IMR-90 (cell line): ENCODE measurements at regions not wholly inside any gene's neighbourhood (a gene's known extent, or its start where the extent isn't known, plus 50 kb on each side); places are given as distances from the start of the nearest gene placed in this dataset.

Experiments used
- ATAC-seq: fragments of 200-7000 bp; cut with Tn5 transposase; 2 replicates; pipeline ENCODE4 v1.9.1; 2020; ENCODE audit warnings: low read depth, mild to moderate bottlenecking, moderate library complexity
- BruUV-seq: library from RNA; stranded (reverse); fragments of 400-500 nt; replicated peaks from 2 replicates; lab custom pipeline; 2021; lab: Mats Ljungman, UMichigan
- CTCF ChIA-PET: fragments of 300-600 bp; formaldehyde crosslinking; extraction: SDS; loops from one replicate; lab custom pipeline; 2021; ENCODE audit warnings: antibody characterized with exemption; lab: Yijun Ruan, JAX
- POLR2A ChIA-PET: fragments of 300-600 bp; sonication (Branson Sonifier 250); formaldehyde crosslinking; loops from one replicate; lab custom pipeline; 2022; ENCODE audit warnings: antibody characterized with exemption; ENCODE audit not compliant: unreplicated experiment; lab: Charles Lee
- DNase-seq: peaks from one replicate; pipeline ENCODE4 v3.0.0; 2013
- H2AFZ ChIP-seq: replicated peaks from 2 replicates; pipeline ENCODE3; 2013; ENCODE audit warnings: low read length, mild to moderate bottlenecking; ENCODE audit not compliant: poor library complexity
- H2AK5ac ChIP-seq: 2 replicates; pipeline ENCODE4 v1.6.1; 2013; ENCODE audit warnings: low read depth, low read length, inconsistent platforms
- H2AK9ac ChIP-seq: replicated peaks from 2 replicates; pipeline ENCODE3; 2013; ENCODE audit warnings: mild to moderate bottlenecking, low read depth, low read length, moderate library complexity; ENCODE audit not compliant: poor library complexity
- H2BK120ac ChIP-seq: 2 replicates; pipeline ENCODE4 v1.6.1; 2013; ENCODE audit warnings: low read depth, low read length, inconsistent platforms
- H2BK15ac ChIP-seq: 3 replicates; pipeline ENCODE4 v1.6.1; 2013; ENCODE audit warnings: low read depth, low read length, inconsistent platforms
- H2BK20ac ChIP-seq: 2 replicates; pipeline ENCODE4 v1.6.1; 2013; ENCODE audit warnings: low read depth, mild to moderate bottlenecking, inconsistent platforms, low read length, moderate library complexity
- H2BK5ac ChIP-seq: 2 replicates; pipeline ENCODE4 v1.6.1; 2013; ENCODE audit warnings: mild to moderate bottlenecking, low read depth, low read length, inconsistent platforms; ENCODE audit not compliant: poor library complexity, severe bottlenecking
- H3K14ac ChIP-seq: replicated peaks from 2 replicates; pipeline ENCODE4 v1.6.1; 2013; ENCODE audit warnings: low read depth, low read length, inconsistent platforms
- H3K18ac ChIP-seq: 2 replicates; pipeline ENCODE4 v1.6.1; 2013; ENCODE audit warnings: low read depth, low read length, control low read depth
- H3K23ac ChIP-seq: 2 replicates; pipeline ENCODE4 v1.6.1; 2013; ENCODE audit warnings: low read depth, low read length, inconsistent platforms
- H3K27ac ChIP-seq: 2 replicates; pipeline ENCODE4 v1.5.1; 2013; ENCODE audit warnings: mild to moderate bottlenecking, control low read depth, low read length; ENCODE audit not compliant: insufficient read depth
- H3K27me3 ChIP-seq: 2 replicates; pipeline ENCODE4 v1.6.1; 2013; ENCODE audit warnings: low read length; ENCODE audit not compliant: control insufficient read depth, insufficient read depth
- H3K36me3 ChIP-seq: 2 replicates; pipeline ENCODE4 v1.6.1; 2013; ENCODE audit warnings: low read length, mixed read lengths; ENCODE audit not compliant: control insufficient read depth, insufficient read depth
- H3K4ac ChIP-seq: 2 replicates; pipeline ENCODE4 v1.6.1; 2013; ENCODE audit warnings: low read depth, low read length, inconsistent platforms
- H3K4me1 ChIP-seq: 2 replicates; pipeline ENCODE4 v1.6.1; 2013; ENCODE audit warnings: low read length, mixed read lengths; ENCODE audit not compliant: control insufficient read depth, insufficient read depth
- H3K4me2 ChIP-seq: 2 replicates; pipeline ENCODE4 v1.6.1; 2013; ENCODE audit warnings: low read depth, mild to moderate bottlenecking, control low read depth, low read length, moderate library complexity
- H3K4me3 ChIP-seq: 2 replicates; pipeline ENCODE4 v1.5.1; 2013; ENCODE audit warnings: low read depth, mild to moderate bottlenecking, control low read depth, low read length, moderate library complexity; ENCODE audit not compliant: insufficient read depth
- H3K56ac ChIP-seq: 2 replicates; pipeline ENCODE4 v1.6.1; 2013; ENCODE audit warnings: low read length, inconsistent platforms; ENCODE audit not compliant: insufficient read depth; ENCODE audit errors: extremely low read depth
- H3K79me1 ChIP-seq, 2 experiments: 2 replicates each; pipeline ENCODE4 v1.6.1; 2013; ENCODE audit warnings: low read length in 2 of 2, inconsistent platforms in 1 of 2, low read depth in 1 of 2
- H3K9ac ChIP-seq: 2 replicates; pipeline ENCODE4 v1.6.1; 2013; ENCODE audit warnings: low read depth, low read length, control low read depth
- H3K9me1 ChIP-seq: 2 replicates; pipeline ENCODE4 v1.6.1; 2013; ENCODE audit warnings: low read length, inconsistent platforms; ENCODE audit not compliant: insufficient read depth
- H3K9me3 ChIP-seq: 2 replicates; pipeline ENCODE4 v1.6.1; 2013; ENCODE audit warnings: low read length; ENCODE audit not compliant: control insufficient read depth, insufficient read depth
- H4K20me1 ChIP-seq: 2 replicates; pipeline ENCODE4 v1.6.1; 2013; ENCODE audit warnings: low read length, inconsistent platforms; ENCODE audit not compliant: insufficient read depth
- H4K5ac ChIP-seq: 2 replicates; pipeline ENCODE4 v1.6.1; 2013; ENCODE audit warnings: mild to moderate bottlenecking, low read depth, low read length, control low read depth
- H4K8ac ChIP-seq, 2 experiments: 2 replicates each; pipeline ENCODE4 v1.6.1; 2013; ENCODE audit warnings: low read depth in 2 of 2, low read length in 2 of 2, control low read depth in 1 of 2, inconsistent platforms in 1 of 2
- H4K91ac ChIP-seq: 2 replicates; pipeline ENCODE4 v1.6.1; 2013; ENCODE audit warnings: low read depth, low read length, inconsistent platforms; ENCODE audit not compliant: insufficient read depth
- BHLHE40 ChIP-seq: fragments of 150-350 bp; IDR thresholded peaks from 2 replicates; pipeline ENCODE4 v1.6.1; 2016; ENCODE audit warnings: mild to moderate bottlenecking, low read depth, low read length
- CEBPB ChIP-seq: IDR thresholded peaks from 2 replicates; pipeline ENCODE4 v1.6.1; 2012; ENCODE audit warnings: low read depth, low read length, improper control_type of control experiment
- CHD1 ChIP-seq: IDR thresholded peaks from 2 replicates; pipeline ENCODE4 v1.6.1; 2012; ENCODE audit warnings: low read depth, low read length, improper control_type of control experiment
- FOS ChIP-seq: fragments of 150-350 bp; IDR thresholded peaks from 2 replicates; pipeline ENCODE4 v1.6.1; 2016; ENCODE audit warnings: low read depth, low read length
- MAFK ChIP-seq: IDR thresholded peaks from 2 replicates; pipeline ENCODE4 v1.6.1; 2012; ENCODE audit warnings: low read depth, low read length, improper control_type of control experiment
- MAZ ChIP-seq: IDR thresholded peaks from 2 replicates; pipeline ENCODE4 v1.6.1; 2012; ENCODE audit warnings: low read depth, mild to moderate bottlenecking, low read length, improper control_type of control experiment, moderate library complexity, borderline replicate concordance
- MXI1 ChIP-seq: IDR thresholded peaks from 2 replicates; pipeline ENCODE4 v1.6.1; 2012; ENCODE audit warnings: low read depth, mild to moderate bottlenecking, low read length, moderate library complexity, borderline replicate concordance
- NFE2L2 ChIP-seq: fragments of 150-350 bp; IDR thresholded peaks from 2 replicates; pipeline ENCODE4 v1.6.1; 2016; ENCODE audit warnings: low read depth, mild to moderate bottlenecking, low read length
- POLR2A ChIP-seq: IDR thresholded peaks from 2 replicates; pipeline ENCODE4 v1.6.1; 2012; ENCODE audit warnings: mild to moderate bottlenecking, low read depth, low read length
- RAD21 ChIP-seq: IDR thresholded peaks from 2 replicates; pipeline ENCODE4 v1.6.1; 2012; ENCODE audit warnings: low read length, improper control_type of control experiment
- RCOR1 ChIP-seq: IDR thresholded peaks from 2 replicates; pipeline ENCODE4 v1.6.1; 2012; ENCODE audit warnings: mild to moderate bottlenecking, low read length, improper control_type of control experiment; ENCODE audit not compliant: insufficient replicate concordance
- RFX5 ChIP-seq: IDR thresholded peaks from 2 replicates; pipeline ENCODE4 v1.8.0; 2012; ENCODE audit warnings: low read depth, mild to moderate bottlenecking, low read length, moderate library complexity
- SMC3 ChIP-seq: fragments of 150-350 bp; IDR thresholded peaks from 2 replicates; pipeline ENCODE4 v1.6.1; 2016; ENCODE audit warnings: low read depth, mild to moderate bottlenecking, antibody characterized with exemption, low read length, moderate library complexity
- USF2 ChIP-seq: fragments of 150-350 bp; IDR thresholded peaks from 2 replicates; pipeline ENCODE4 v1.6.1; 2017; ENCODE audit warnings: mild to moderate bottlenecking, antibody characterized with exemption, low read length, low read depth
- WGBS, 2 experiments: methylation state at CpG; one replicate each; pipeline versions ENCODE4 v1.1.5 to v1.1.7; 2013; ENCODE audit warnings: missing lambda C conversion rate in 2 of 2; ENCODE audit not compliant: insufficient read length in 1 of 2; ENCODE audit errors: extremely low coverage in 2 of 2; 5-methylcytosine and 5-hydroxymethylcytosine counted together
- dilution Hi-C: fragments of 300-500 bp; cut with HindIII; formaldehyde crosslinking; loops from one replicate; pipeline ENCODE4 v1.14.3; 2018; ENCODE audit warnings: low sequenced_read_pairs; ENCODE audit not compliant: unreplicated experiment
- in situ Hi-C: fragments of 300-500 bp; cut with MboI; formaldehyde crosslinking; loops from 3 replicates; pipeline ENCODE4 v1.14.3; 2019; ENCODE audit warnings: low sequenced_read_pairs, inconsistent platforms, mixed read lengths
- intact Hi-C: fragments of 100-400 bp; cut with micrococcal nuclease; formaldehyde crosslinking; loops from 2 replicates; pipeline ENCODE4 v1.10.0; 2022
- TF ChIP-seq, protein P1 (sequence below): fragments of 150-350 bp; IDR thresholded peaks from 2 replicates; pipeline ENCODE4 v1.6.1; 2016; ENCODE audit warnings: low read depth, mild to moderate bottlenecking, low read length, moderate library complexity, borderline replicate concordance
- TF ChIP-seq, protein P2 (sequence below): conservative IDR thresholded peaks from 2 replicates; pipeline ENCODE4 v1.5.1; 2012; ENCODE audit warnings: mild to moderate bottlenecking, low read depth, low read length, improper control_type of control experiment

- no peak overlapping the region for H2BK5ac ChIP-seq
- H4K5ac ChIP-seq = no peak overlapping the region
- BruUV-seq = no TSS peak
- H3K14ac ChIP-seq = no peak overlapping the region
- no peaks in the 10 kb centered on the region for H4K20me1 ChIP-seq
- no peak overlapping the region for H3K4me2 ChIP-seq
- no peak overlapping the region for H3K23ac ChIP-seq
- H3K18ac ChIP-seq = no peak overlapping the region
- no peak overlapping the region for H3K9ac ChIP-seq
- H2AK5ac ChIP-seq = no peak overlapping the region
- ATAC-seq (no peak), DNase-seq (no peak)
- no peak overlapping the region for H2BK15ac ChIP-seq
- TF ChIP-seq RCOR1 (no peak), RAD21 (no peak), MXI1 (no peak), POLR2A (no peak), MAZ (no peak), BHLHE40 (no peak), USF2 (no peak), CEBPB (no peak), MAFK (no peak), SMC3 (no peak), NFE2L2 (no peak), FOS (no peak), RFX5 (no peak), CHD1 (no peak)
- TF ChIP-seq, protein P1, sequence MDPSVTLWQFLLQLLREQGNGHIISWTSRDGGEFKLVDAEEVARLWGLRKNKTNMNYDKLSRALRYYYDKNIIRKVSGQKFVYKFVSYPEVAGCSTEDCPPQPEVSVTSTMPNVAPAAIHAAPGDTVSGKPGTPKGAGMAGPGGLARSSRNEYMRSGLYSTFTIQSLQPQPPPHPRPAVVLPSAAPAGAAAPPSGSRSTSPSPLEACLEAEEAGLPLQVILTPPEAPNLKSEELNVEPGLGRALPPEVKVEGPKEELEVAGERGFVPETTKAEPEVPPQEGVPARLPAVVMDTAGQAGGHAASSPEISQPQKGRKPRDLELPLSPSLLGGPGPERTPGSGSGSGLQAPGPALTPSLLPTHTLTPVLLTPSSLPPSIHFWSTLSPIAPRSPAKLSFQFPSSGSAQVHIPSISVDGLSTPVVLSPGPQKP = no peak
- TF ChIP-seq, protein P2, sequence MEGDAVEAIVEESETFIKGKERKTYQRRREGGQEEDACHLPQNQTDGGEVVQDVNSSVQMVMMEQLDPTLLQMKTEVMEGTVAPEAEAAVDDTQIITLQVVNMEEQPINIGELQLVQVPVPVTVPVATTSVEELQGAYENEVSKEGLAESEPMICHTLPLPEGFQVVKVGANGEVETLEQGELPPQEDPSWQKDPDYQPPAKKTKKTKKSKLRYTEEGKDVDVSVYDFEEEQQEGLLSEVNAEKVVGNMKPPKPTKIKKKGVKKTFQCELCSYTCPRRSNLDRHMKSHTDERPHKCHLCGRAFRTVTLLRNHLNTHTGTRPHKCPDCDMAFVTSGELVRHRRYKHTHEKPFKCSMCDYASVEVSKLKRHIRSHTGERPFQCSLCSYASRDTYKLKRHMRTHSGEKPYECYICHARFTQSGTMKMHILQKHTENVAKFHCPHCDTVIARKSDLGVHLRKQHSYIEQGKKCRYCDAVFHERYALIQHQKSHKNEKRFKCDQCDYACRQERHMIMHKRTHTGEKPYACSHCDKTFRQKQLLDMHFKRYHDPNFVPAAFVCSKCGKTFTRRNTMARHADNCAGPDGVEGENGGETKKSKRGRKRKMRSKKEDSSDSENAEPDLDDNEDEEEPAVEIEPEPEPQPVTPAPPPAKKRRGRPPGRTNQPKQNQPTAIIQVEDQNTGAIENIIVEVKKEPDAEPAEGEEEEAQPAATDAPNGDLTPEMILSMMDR = no peak
- ChIA-PET POLR2A (no interaction called here), CTCF (no interaction called here)
- H2AK9ac ChIP-seq = no peak overlapping the region
- no peak overlapping the region for H3K27ac ChIP-seq
- WGBS, 2 experiments = 65% methylated on average over 2 of the region's 6 CpGs; no CpG with 5 or more reads in 1 of the 2 experiments
- in situ Hi-C loops (no loop called here), dilution Hi-C loops (no loop called here), intact Hi-C loops (no loop called here)
- H3K36me3 ChIP-seq = no peaks in the 10 kb centered on the region
- H3K9me3 ChIP-seq = peaks cover 2% of the 10 kb centered on the region; the same call in 1 of the 2 replicates
- H3K79me1 ChIP-seq = no peaks in the 10 kb centered on the region
- no peak overlapping the region for H3K56ac ChIP-seq
- H2AFZ ChIP-seq = no peak overlapping the region
- H3K4ac ChIP-seq = no peak overlapping the region
- H2BK120ac ChIP-seq = no peak overlapping the region
- H3K4me1 ChIP-seq = no peaks in the 10 kb centered on the region
- no peak overlapping the region for H3K4me3 ChIP-seq
- no peaks in the 10 kb centered on the region for H3K27me3 ChIP-seq
- no peaks in the 10 kb centered on the region for H3K9me1 ChIP-seq
- H4K91ac ChIP-seq = no peak overlapping the region
- no peak overlapping the region for H4K8ac ChIP-seq
- no peak overlapping the region for H2BK20ac ChIP-seq
Observed at GRCh38 chr6:98484696-98485095, 349.7 kb upstream of the POU3F2 start.
